H9 (cell line): ENCODE measurements at regions not wholly inside any gene's neighbourhood (a gene's known extent, or its start where the extent isn't known, plus 50 kb on each side); places are given as distances from the start of the nearest gene placed in this dataset.

Experiments
- DNase-seq: peaks from one replicate; pipeline ENCODE4 v3.0.0-alpha.2; 2017
- H2AFZ ChIP-seq: one replicate; pipeline ENCODE4 v1.6.1; 2013; ENCODE audit warnings: mild to moderate bottlenecking, low read length, control low read depth, moderate library complexity
- H2AK5ac ChIP-seq: 2 replicates; pipeline ENCODE4 v1.6.1; 2013; ENCODE audit warnings: low read length, control low read depth, mixed read lengths; ENCODE audit not compliant: insufficient read length
- H2BK120ac ChIP-seq: one replicate; pipeline ENCODE4 v1.6.1; 2013; ENCODE audit warnings: low read depth, mild to moderate bottlenecking, low read length, control low read depth, inconsistent platforms; ENCODE audit not compliant: poor library complexity, severe bottlenecking
- H2BK12ac ChIP-seq: 2 replicates; pipeline ENCODE4 v1.6.1; 2013; ENCODE audit warnings: low read length, control low read depth, mixed read lengths, low read depth; ENCODE audit not compliant: insufficient read length
- H2BK15ac ChIP-seq: 2 replicates; pipeline ENCODE4 v1.6.1; 2013; ENCODE audit warnings: low read depth, low read length, control low read depth
- H2BK20ac ChIP-seq: one replicate; pipeline ENCODE4 v1.6.1; 2013; ENCODE audit warnings: low read depth, mild to moderate bottlenecking, low read length, control low read depth, inconsistent platforms; ENCODE audit not compliant: poor library complexity, severe bottlenecking
- H2BK5ac ChIP-seq: 2 replicates; pipeline ENCODE4 v1.6.1; 2013; ENCODE audit warnings: low read length, control low read depth, mixed read lengths; ENCODE audit not compliant: insufficient read length
- H3K14ac ChIP-seq: 2 replicates; pipeline ENCODE4 v1.6.1; 2013; ENCODE audit warnings: low read length, control low read depth; ENCODE audit not compliant: insufficient read depth
- H3K18ac ChIP-seq: 2 replicates; pipeline ENCODE4 v1.6.1; 2013; ENCODE audit warnings: low read depth, mild to moderate bottlenecking, mixed read lengths, low read length, control low read depth; ENCODE audit not compliant: insufficient read length
- H3K23ac ChIP-seq: 2 replicates; pipeline ENCODE4 v1.6.1; 2013; ENCODE audit warnings: low read length, control low read depth, mixed read lengths, low read depth; ENCODE audit not compliant: insufficient read length
- H3K23me2 ChIP-seq: 2 replicates; pipeline ENCODE4 v1.6.1; 2013; ENCODE audit warnings: low read depth, mild to moderate bottlenecking, mixed read lengths, low read length, control low read depth; ENCODE audit not compliant: insufficient read length, poor library complexity, severe bottlenecking
- H3K27ac ChIP-seq: 2 replicates; pipeline ENCODE4 v1.5.1; 2013; ENCODE audit warnings: low read length, control low read depth, mixed read lengths, low read depth; ENCODE audit not compliant: insufficient read length
- H3K27me3 ChIP-seq: 2 replicates; pipeline ENCODE4 v1.6.1; 2013; ENCODE audit warnings: low read length, control low read depth, inconsistent platforms; ENCODE audit not compliant: insufficient read depth
- H3K4ac ChIP-seq: 2 replicates; pipeline ENCODE4 v1.6.1; 2013; ENCODE audit warnings: low read depth, mild to moderate bottlenecking, control low read depth, inconsistent platforms, low read length, moderate library complexity
- H3K4me1 ChIP-seq: 2 replicates; pipeline ENCODE4 v1.6.1; 2013; ENCODE audit warnings: low read length, control low read depth, inconsistent platforms; ENCODE audit not compliant: insufficient read depth
- H3K4me2 ChIP-seq: 2 replicates; pipeline ENCODE4 v1.6.1; 2013; ENCODE audit warnings: low read length, control low read depth, mixed read lengths; ENCODE audit not compliant: insufficient read length, insufficient read depth
- H3K56ac ChIP-seq: 2 replicates; pipeline ENCODE4 v1.6.1; 2013; ENCODE audit warnings: low read depth, mild to moderate bottlenecking, mixed read lengths, low read length, control low read depth; ENCODE audit not compliant: insufficient read length
- H3K79me1 ChIP-seq: 2 replicates; pipeline ENCODE4 v1.6.1; 2013; ENCODE audit warnings: low read depth, mild to moderate bottlenecking, moderate library complexity, low read length, control low read depth, inconsistent platforms; ENCODE audit not compliant: insufficient read depth, poor library complexity, severe bottlenecking
- H3K79me2 ChIP-seq: 2 replicates; pipeline ENCODE4 v1.6.1; 2013; ENCODE audit warnings: low read length, control low read depth, inconsistent platforms; ENCODE audit not compliant: insufficient read depth
- H3K9ac ChIP-seq: 2 replicates; pipeline ENCODE4 v1.6.1; 2013; ENCODE audit warnings: low read length, control low read depth, mixed read lengths; ENCODE audit not compliant: insufficient read length; ENCODE audit errors: extremely low read depth
- H3K9me3 ChIP-seq: one replicate; pipeline ENCODE4 v1.6.1; 2013; ENCODE audit warnings: low read depth, low read length, inconsistent platforms; ENCODE audit not compliant: control insufficient read depth
- H3T11ph ChIP-seq: one replicate; pipeline ENCODE4 v1.6.1; 2013; ENCODE audit warnings: mild to moderate bottlenecking, low read length, control low read depth, inconsistent platforms
- H4K20me1 ChIP-seq: one replicate; pipeline ENCODE4 v1.6.1; 2013; ENCODE audit not compliant: control insufficient read depth, insufficient read length, insufficient read depth
- H4K5ac ChIP-seq: 2 replicates; pipeline ENCODE4 v1.6.1; 2013; ENCODE audit warnings: low read depth, mild to moderate bottlenecking, mixed read lengths, low read length, control low read depth; ENCODE audit not compliant: insufficient read length
- H4K8ac ChIP-seq: replicated peaks from 2 replicates; pipeline ENCODE4 v1.6.1; 2013; ENCODE audit warnings: low read length, control low read depth, mixed read lengths, low read depth; ENCODE audit not compliant: insufficient read length
- H4K91ac ChIP-seq: 2 replicates; pipeline ENCODE4 v1.6.1; 2013; ENCODE audit warnings: low read depth, mild to moderate bottlenecking, moderate library complexity, mixed read lengths, low read length, control low read depth; ENCODE audit not compliant: insufficient read length
- H3K27ac Mint-ChIP-seq, 3 experiments: 2 replicates in 2 of 3; 3 replicates in 1 of 3; pipeline ENCODE4 v1.8.0; 2020 to 2021; ENCODE audit warnings: mixed read lengths in 3 of 3, mild to moderate bottlenecking in 1 of 3, moderate library complexity in 1 of 3
- H3K27me3 Mint-ChIP-seq: 2 replicates; pipeline ENCODE4 v1.8.0; 2021; ENCODE audit warnings: low read depth, mild to moderate bottlenecking, moderate library complexity, mixed read lengths
- H3K36me3 Mint-ChIP-seq, 3 experiments: 2 replicates in 2 of 3; 3 replicates in 1 of 3; pipeline ENCODE4 v1.8.0; 2020 to 2021; ENCODE audit warnings: low read depth in 3 of 3, mixed read lengths in 3 of 3; ENCODE audit not compliant: insufficient read depth in 1 of 3
- H3K4me1 Mint-ChIP-seq, 2 experiments: 2 replicates each; pipeline ENCODE4 v1.8.0; 2020; ENCODE audit warnings: mixed read lengths in 2 of 2
- H3K4me3 Mint-ChIP-seq, 2 experiments: 2 replicates in 1 of 2; 3 replicates in 1 of 2; pipeline ENCODE4 v1.8.0; 2020 to 2021; ENCODE audit warnings: mild to moderate bottlenecking in 2 of 2, mixed read lengths in 2 of 2, moderate library complexity in 1 of 2
- H3K9me3 Mint-ChIP-seq, 2 experiments: 2 replicates in 1 of 2; 3 replicates in 1 of 2; pipeline ENCODE4 v1.8.0; 2020; ENCODE audit warnings: mild to moderate bottlenecking in 2 of 2, mixed read lengths in 2 of 2, moderate library complexity in 1 of 2
- WGBS: extraction: QIAGEN DNeasy Blood & Tissue Kit; methylation state at CpG from one replicate; pipeline ENCODE4 v1.1.7; 2013; ENCODE audit warnings: missing lambda C conversion rate, low lambda C conversion rate, mixed read lengths; ENCODE audit not compliant: insufficient read length; ENCODE audit errors: extremely low coverage; 5-methylcytosine and 5-hydroxymethylcytosine counted together
- TF ChIP-seq, protein P1 (sequence below): fragments of 200-600 bp; sonication (generic); conservative IDR thresholded peaks from 3 replicates; pipeline ENCODE4 v1.8.0; 2021; ENCODE audit warnings: antibody characterized with exemption, mild to moderate bottlenecking

DNA sequence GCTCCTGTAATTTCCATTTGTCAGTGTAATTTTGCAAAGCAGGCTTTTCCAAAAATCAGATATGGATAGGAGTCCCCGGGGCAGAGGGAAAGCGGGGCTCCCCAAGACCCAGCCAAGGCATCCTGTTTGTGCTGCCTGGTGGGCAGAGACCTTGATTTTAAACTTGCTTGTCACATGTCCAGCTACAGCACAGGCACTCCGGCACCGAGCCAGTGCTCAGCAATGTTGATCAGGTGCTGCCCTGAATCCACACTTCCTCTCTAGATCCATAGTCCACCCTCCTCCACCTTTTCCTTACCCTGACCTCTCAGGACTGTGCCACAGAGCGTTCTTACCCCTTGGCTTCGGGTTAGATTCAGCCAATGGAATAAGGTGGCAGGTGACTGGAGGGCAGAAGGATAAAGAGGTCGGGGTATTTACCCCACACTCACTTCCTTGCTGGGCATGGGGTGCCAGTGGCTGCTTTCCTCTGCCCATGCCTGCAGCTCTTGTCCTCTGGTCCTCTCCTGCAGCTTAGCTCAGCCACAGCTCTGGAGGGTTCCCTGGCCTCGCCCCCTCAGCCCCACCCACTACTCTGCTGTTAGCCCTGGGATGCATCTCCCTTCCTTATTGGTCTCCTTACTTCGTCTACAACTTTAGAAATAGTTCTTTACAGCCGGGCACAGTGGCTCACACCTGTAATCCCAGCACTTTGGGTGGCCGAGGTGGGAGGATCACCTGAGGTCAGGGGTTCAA, 80.1 kb downstream of the IRF2BPL start:
- Histone ChIP-seq H4K20me1 (no peaks in the 10 kb centered on the region), H4K5ac (no peak overlapping the region), H3K14ac (0 out of 2 replicates have a peak overlapping the region, but pooled peaks have one; percentile 7), H2BK12ac (no peak overlapping the region), H2BK15ac (no peak overlapping the region), H4K8ac (no peak overlapping the region), H3K23ac (no peak overlapping the region), H3K18ac (no peak overlapping the region), H3K79me2 (no peaks in the 10 kb centered on the region), H3K4me1 (peaks cover 2% of the 10 kb centered on the region; the same call in 1 of the 2 replicates), H3K9me3 (no peaks in the 10 kb centered on the region), H2AFZ (no peak overlapping the region), H3T11ph (no peak overlapping the region), H2AK5ac (no peak overlapping the region), H3K79me1 (no peaks in the 10 kb centered on the region), H3K27me3 (no peaks in the 10 kb centered on the region; the same call in 1 of the 2 replicates), H2BK5ac (no peak overlapping the region), H3K23me2 (no peaks in the 10 kb centered on the region), H2BK20ac (no peak overlapping the region), H2BK120ac (no peak overlapping the region), H4K91ac (no peak overlapping the region), H3K27ac (peak overlapping the region; percentile 36), H3K4me2 (peak overlapping the region; percentile 51), H3K56ac (no peak overlapping the region), H3K4ac (no peak overlapping the region), H3K9ac (no peak overlapping the region)
- H3K27ac Mint-ChIP-seq, result peak overlapping the region; percentile 94 to 96 (median 95)
- peak overlapping the region in 1 of 2 experiments; percentile 35; a peak in 1 of 5 replicates for H3K4me3 Mint-ChIP-seq
- no peaks in the 10 kb centered on the region for H3K27me3 Mint-ChIP-seq
- no CpG with 5 or more reads among the region's 11 CpGs for WGBS
- peaks cover 33 to 36% of the 10 kb centered on the region in 2 experiments for H3K4me1 Mint-ChIP-seq
- no peaks in the 10 kb centered on the region; a peak in 2 of 5 replicates for H3K9me3 Mint-ChIP-seq
- DNase-seq, result no peak
- TF ChIP-seq, protein P1, sequence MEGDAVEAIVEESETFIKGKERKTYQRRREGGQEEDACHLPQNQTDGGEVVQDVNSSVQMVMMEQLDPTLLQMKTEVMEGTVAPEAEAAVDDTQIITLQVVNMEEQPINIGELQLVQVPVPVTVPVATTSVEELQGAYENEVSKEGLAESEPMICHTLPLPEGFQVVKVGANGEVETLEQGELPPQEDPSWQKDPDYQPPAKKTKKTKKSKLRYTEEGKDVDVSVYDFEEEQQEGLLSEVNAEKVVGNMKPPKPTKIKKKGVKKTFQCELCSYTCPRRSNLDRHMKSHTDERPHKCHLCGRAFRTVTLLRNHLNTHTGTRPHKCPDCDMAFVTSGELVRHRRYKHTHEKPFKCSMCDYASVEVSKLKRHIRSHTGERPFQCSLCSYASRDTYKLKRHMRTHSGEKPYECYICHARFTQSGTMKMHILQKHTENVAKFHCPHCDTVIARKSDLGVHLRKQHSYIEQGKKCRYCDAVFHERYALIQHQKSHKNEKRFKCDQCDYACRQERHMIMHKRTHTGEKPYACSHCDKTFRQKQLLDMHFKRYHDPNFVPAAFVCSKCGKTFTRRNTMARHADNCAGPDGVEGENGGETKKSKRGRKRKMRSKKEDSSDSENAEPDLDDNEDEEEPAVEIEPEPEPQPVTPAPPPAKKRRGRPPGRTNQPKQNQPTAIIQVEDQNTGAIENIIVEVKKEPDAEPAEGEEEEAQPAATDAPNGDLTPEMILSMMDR, result no peak
- peaks cover 0 to 4% (median 1%) of the 10 kb centered on the region in 3 experiments; a peak in 1 of 7 replicates for H3K36me3 Mint-ChIP-seq
